IMR-90 (cell line): ENCODE measurements at regions not wholly inside any gene's neighbourhood (a gene's known extent, or its start where the extent isn't known, plus 50 kb on each side); places are given as distances from the start of the nearest gene placed in this dataset.
A peak's percentile ranks its signal among the peaks of the same experiment; 100 is the strongest.

Source experiments
- ATAC-seq: fragments of 200-7000 bp; cut with Tn5 transposase; 2 replicates; pipeline ENCODE4 v1.9.1; 2020; ENCODE audit warnings: low read depth, mild to moderate bottlenecking, moderate library complexity
- BruUV-seq: library from RNA; stranded (reverse); fragments of 400-500 nt; replicated peaks from 2 replicates; lab custom pipeline; 2021; lab: Mats Ljungman, UMichigan
- CTCF ChIA-PET: fragments of 300-600 bp; formaldehyde crosslinking; extraction: SDS; loops from one replicate; lab custom pipeline; 2021; ENCODE audit warnings: antibody characterized with exemption; lab: Yijun Ruan, JAX
- POLR2A ChIA-PET: fragments of 300-600 bp; sonication (Branson Sonifier 250); formaldehyde crosslinking; loops from one replicate; lab custom pipeline; 2022; ENCODE audit warnings: antibody characterized with exemption; ENCODE audit not compliant: unreplicated experiment; lab: Charles Lee
- DNase-seq: peaks from one replicate; pipeline ENCODE4 v3.0.0; 2013
- H2AFZ ChIP-seq: replicated peaks from 2 replicates; pipeline ENCODE3; 2013; ENCODE audit warnings: low read length, mild to moderate bottlenecking; ENCODE audit not compliant: poor library complexity
- H2AK5ac ChIP-seq: 2 replicates; pipeline ENCODE4 v1.6.1; 2013; ENCODE audit warnings: low read depth, low read length, inconsistent platforms
- H2AK9ac ChIP-seq: replicated peaks from 2 replicates; pipeline ENCODE3; 2013; ENCODE audit warnings: mild to moderate bottlenecking, low read depth, low read length, moderate library complexity; ENCODE audit not compliant: poor library complexity
- H2BK120ac ChIP-seq: 2 replicates; pipeline ENCODE4 v1.6.1; 2013; ENCODE audit warnings: low read depth, low read length, inconsistent platforms
- H2BK15ac ChIP-seq: 3 replicates; pipeline ENCODE4 v1.6.1; 2013; ENCODE audit warnings: low read depth, low read length, inconsistent platforms
- H2BK20ac ChIP-seq: 2 replicates; pipeline ENCODE4 v1.6.1; 2013; ENCODE audit warnings: low read depth, mild to moderate bottlenecking, inconsistent platforms, low read length, moderate library complexity
- H2BK5ac ChIP-seq: 2 replicates; pipeline ENCODE4 v1.6.1; 2013; ENCODE audit warnings: mild to moderate bottlenecking, low read depth, low read length, inconsistent platforms; ENCODE audit not compliant: poor library complexity, severe bottlenecking
- H3K14ac ChIP-seq: replicated peaks from 2 replicates; pipeline ENCODE4 v1.6.1; 2013; ENCODE audit warnings: low read depth, low read length, inconsistent platforms
- H3K18ac ChIP-seq: 2 replicates; pipeline ENCODE4 v1.6.1; 2013; ENCODE audit warnings: low read depth, low read length, control low read depth
- H3K23ac ChIP-seq: 2 replicates; pipeline ENCODE4 v1.6.1; 2013; ENCODE audit warnings: low read depth, low read length, inconsistent platforms
- H3K27ac ChIP-seq: 2 replicates; pipeline ENCODE4 v1.5.1; 2013; ENCODE audit warnings: mild to moderate bottlenecking, control low read depth, low read length; ENCODE audit not compliant: insufficient read depth
- H3K27me3 ChIP-seq: 2 replicates; pipeline ENCODE4 v1.6.1; 2013; ENCODE audit warnings: low read length; ENCODE audit not compliant: control insufficient read depth, insufficient read depth
- H3K36me3 ChIP-seq: 2 replicates; pipeline ENCODE4 v1.6.1; 2013; ENCODE audit warnings: low read length, mixed read lengths; ENCODE audit not compliant: control insufficient read depth, insufficient read depth
- H3K4ac ChIP-seq: 2 replicates; pipeline ENCODE4 v1.6.1; 2013; ENCODE audit warnings: low read depth, low read length, inconsistent platforms
- H3K4me1 ChIP-seq: 2 replicates; pipeline ENCODE4 v1.6.1; 2013; ENCODE audit warnings: low read length, mixed read lengths; ENCODE audit not compliant: control insufficient read depth, insufficient read depth
- H3K4me2 ChIP-seq: 2 replicates; pipeline ENCODE4 v1.6.1; 2013; ENCODE audit warnings: low read depth, mild to moderate bottlenecking, control low read depth, low read length, moderate library complexity
- H3K4me3 ChIP-seq: 2 replicates; pipeline ENCODE4 v1.5.1; 2013; ENCODE audit warnings: low read depth, mild to moderate bottlenecking, control low read depth, low read length, moderate library complexity; ENCODE audit not compliant: insufficient read depth
- H3K56ac ChIP-seq: 2 replicates; pipeline ENCODE4 v1.6.1; 2013; ENCODE audit warnings: low read length, inconsistent platforms; ENCODE audit not compliant: insufficient read depth; ENCODE audit errors: extremely low read depth
- H3K79me1 ChIP-seq, 2 experiments: 2 replicates each; pipeline ENCODE4 v1.6.1; 2013; ENCODE audit warnings: low read length in 2 of 2, inconsistent platforms in 1 of 2, low read depth in 1 of 2
- H3K9ac ChIP-seq: 2 replicates; pipeline ENCODE4 v1.6.1; 2013; ENCODE audit warnings: low read depth, low read length, control low read depth
- H3K9me1 ChIP-seq: 2 replicates; pipeline ENCODE4 v1.6.1; 2013; ENCODE audit warnings: low read length, inconsistent platforms; ENCODE audit not compliant: insufficient read depth
- H3K9me3 ChIP-seq: 2 replicates; pipeline ENCODE4 v1.6.1; 2013; ENCODE audit warnings: low read length; ENCODE audit not compliant: control insufficient read depth, insufficient read depth
- H4K20me1 ChIP-seq: 2 replicates; pipeline ENCODE4 v1.6.1; 2013; ENCODE audit warnings: low read length, inconsistent platforms; ENCODE audit not compliant: insufficient read depth
- H4K5ac ChIP-seq: 2 replicates; pipeline ENCODE4 v1.6.1; 2013; ENCODE audit warnings: mild to moderate bottlenecking, low read depth, low read length, control low read depth
- H4K8ac ChIP-seq, 2 experiments: 2 replicates each; pipeline ENCODE4 v1.6.1; 2013; ENCODE audit warnings: low read depth in 2 of 2, low read length in 2 of 2, control low read depth in 1 of 2, inconsistent platforms in 1 of 2
- H4K91ac ChIP-seq: 2 replicates; pipeline ENCODE4 v1.6.1; 2013; ENCODE audit warnings: low read depth, low read length, inconsistent platforms; ENCODE audit not compliant: insufficient read depth
- CHD1 ChIP-seq: IDR thresholded peaks from 2 replicates; pipeline ENCODE4 v1.6.1; 2012; ENCODE audit warnings: low read depth, low read length, improper control_type of control experiment
- CTCF ChIP-seq: conservative IDR thresholded peaks from 2 replicates; pipeline ENCODE4 v1.5.1; 2012; ENCODE audit warnings: mild to moderate bottlenecking, low read depth, low read length, improper control_type of control experiment
- ELK1 ChIP-seq: fragments of 150-350 bp; IDR thresholded peaks from 2 replicates; pipeline ENCODE4 v1.6.1; 2016; ENCODE audit warnings: low read depth, mild to moderate bottlenecking, low read length, moderate library complexity, borderline replicate concordance
- RAD21 ChIP-seq: IDR thresholded peaks from 2 replicates; pipeline ENCODE4 v1.6.1; 2012; ENCODE audit warnings: low read length, improper control_type of control experiment
- SMC3 ChIP-seq: fragments of 150-350 bp; IDR thresholded peaks from 2 replicates; pipeline ENCODE4 v1.6.1; 2016; ENCODE audit warnings: low read depth, mild to moderate bottlenecking, antibody characterized with exemption, low read length, moderate library complexity
- WGBS, 2 experiments: methylation state at CpG; one replicate each; pipeline versions ENCODE4 v1.1.5 to v1.1.7; 2013; ENCODE audit warnings: missing lambda C conversion rate in 2 of 2; ENCODE audit not compliant: insufficient read length in 1 of 2; ENCODE audit errors: extremely low coverage in 2 of 2; 5-methylcytosine and 5-hydroxymethylcytosine counted together
- dilution Hi-C: fragments of 300-500 bp; cut with HindIII; formaldehyde crosslinking; loops from one replicate; pipeline ENCODE4 v1.14.3; 2018; ENCODE audit warnings: low sequenced_read_pairs; ENCODE audit not compliant: unreplicated experiment
- in situ Hi-C: fragments of 300-500 bp; cut with MboI; formaldehyde crosslinking; loops from 3 replicates; pipeline ENCODE4 v1.14.3; 2019; ENCODE audit warnings: low sequenced_read_pairs, inconsistent platforms, mixed read lengths
- intact Hi-C: fragments of 100-400 bp; cut with micrococcal nuclease; formaldehyde crosslinking; loops from 2 replicates; pipeline ENCODE4 v1.10.0; 2022

- no peaks in the 10 kb centered on the region for H3K9me1 ChIP-seq
- ATAC-seq, result peak; percentile 49
- no peak overlapping the region for H2AK9ac ChIP-seq
- no peak overlapping the region for H3K23ac ChIP-seq
- H3K27me3 ChIP-seq, result peaks cover 9% of the 10 kb centered on the region
- no peak overlapping the region for H2BK5ac ChIP-seq
- dilution Hi-C loops (no loop called here), in situ Hi-C loops (no loop called here), intact Hi-C loops (loop anchor here (2.0 kb wide), 1 partner anchor 449 kb away; no protein-coding TSS in a partner anchor)
- H2BK20ac ChIP-seq, result no peak overlapping the region
- no peak overlapping the region for H2BK120ac ChIP-seq
- H4K5ac ChIP-seq, result no peak overlapping the region
- no peak for DNase-seq
- no peak overlapping the region for H4K91ac ChIP-seq
- H4K8ac ChIP-seq, result no peak overlapping the region
- H3K14ac ChIP-seq, result no peak overlapping the region
- no peak overlapping the region for H3K56ac ChIP-seq
- BruUV-seq, result no TSS peak
- no peak overlapping the region for H3K4me2 ChIP-seq
- no peaks in the 10 kb centered on the region for H3K4me1 ChIP-seq
- H3K27ac ChIP-seq, result no peak overlapping the region
- H2BK15ac ChIP-seq, result no peak overlapping the region
- POLR2A ChIA-PET, result no interaction called here
- H3K4me3 ChIP-seq, result no peak overlapping the region
- no peak overlapping the region for H2AFZ ChIP-seq
- CTCF ChIA-PET, result no interaction called here
- no peaks in the 10 kb centered on the region for H3K36me3 ChIP-seq
- no peak overlapping the region for H2AK5ac ChIP-seq
- no peak overlapping the region for H3K4ac ChIP-seq
- no peak for TF ChIP-seq ELK1
- peak; percentile 32; the same call in 1 of the 2 replicates for TF ChIP-seq CTCF
- TF ChIP-seq CHD1, result no peak
- TF ChIP-seq RAD21, result peak; percentile 36; the same call in 1 of the 2 replicates
- TF ChIP-seq SMC3, result peak; percentile 25; the same call in 1 of the 2 replicates
- no peak overlapping the region for H3K9ac ChIP-seq
- WGBS, 2 experiments, result 37% methylated on average over 2 of the region's 9 CpGs; no CpG with 5 or more reads in 1 of the 2 experiments
- H3K18ac ChIP-seq, result no peak overlapping the region
- H4K20me1 ChIP-seq, result no peaks in the 10 kb centered on the region
- H3K9me3 ChIP-seq, result no peaks in the 10 kb centered on the region
- H3K79me1 ChIP-seq, result no peaks in the 10 kb centered on the region
Observed at GRCh38 chr16:48901712-48902374, 291.9 kb upstream of the N4BP1 start.
